B cell (primary cell): ENCODE measurements at regions not wholly inside any gene's neighbourhood (a gene's known extent, or its start where the extent isn't known, plus 50 kb on each side); places are given as distances from the start of the nearest gene placed in this dataset.

Experiments used
- ATAC-seq: fragments of 200-7000 bp; cut with Tn5 transposase; one replicate; pipeline ENCODE4 v1.10.0; 2021; ENCODE audit warnings: low read depth, mild to moderate bottlenecking, moderate number of reproducible peaks, moderate library complexity
- CTCF ChIA-PET: fragments of 350-600 bp; sonication (Branson Sonifier 250); formaldehyde crosslinking; loops from one replicate; lab custom pipeline; 2021; ENCODE audit warnings: antibody characterized with exemption, inconsistent platforms; lab: Charles Lee
- POLR2A ChIA-PET: fragments of 350-600 bp; sonication (Branson Sonifier 250); formaldehyde crosslinking; loops from one replicate; lab custom pipeline; 2021; ENCODE audit warnings: antibody characterized with exemption; lab: Charles Lee
- DNase-seq: peaks from one replicate; pipeline ENCODE4 v3.0.0; 2013
- H2AFZ ChIP-seq: 2 replicates; pipeline ENCODE4 v1.6.1; 2012; ENCODE audit warnings: mild to moderate bottlenecking, low read depth, low read length; ENCODE audit not compliant: insufficient read depth, poor library complexity, severe bottlenecking
- H3K27ac ChIP-seq, 2 donors: 1 replicate in 1 of 2; 2 replicates in 1 of 2; pipeline ENCODE4 v1.5.1; 2012 to 2013; ENCODE audit warnings: low read length in 2 of 2, mild to moderate bottlenecking in 2 of 2, moderate library complexity in 1 of 2
- H3K27me3 ChIP-seq, 4 experiments: fragments of 200-600 bp in 1 of 4; sonication (generic) in 1 of 4; replicated peaks in 1 of 4; 1 replicate in 2 of 4; 2 replicates in 2 of 4; pipeline versions ENCODE4 v1.6.1 to v1.7.0; 2013 to 2016; ENCODE audit warnings: low read length in 3 of 4, mild to moderate bottlenecking in 2 of 4, mixed read lengths in 1 of 4, moderate library complexity in 1 of 4; ENCODE audit not compliant: insufficient read depth in 4 of 4, control insufficient read depth in 3 of 4; ENCODE audit errors: control extremely low read depth in 1 of 4
- H3K36me3 ChIP-seq, 2 experiments: replicated peaks in 1 of 2; 1 replicate in 1 of 2; 2 replicates in 1 of 2; pipeline versions ENCODE4 v1.6.1 to v1.7.1; 2013; ENCODE audit warnings: low read length in 1 of 2; ENCODE audit not compliant: insufficient read depth in 2 of 2, control insufficient read depth in 1 of 2; ENCODE audit errors: control extremely low read depth in 1 of 2, extremely low read depth in 1 of 2
- H3K4me1 ChIP-seq, 2 donors: fragments of 200-600 bp in 1 of 2; sonication (generic) in 1 of 2; 1 replicate in 1 of 2; 2 replicates in 1 of 2; pipeline versions ENCODE4 v1.5.1 to v1.6.1; 2013 to 2017; ENCODE audit warnings: low read length in 2 of 2; ENCODE audit not compliant: control insufficient read depth in 2 of 2, insufficient read depth in 2 of 2
- H3K4me2 ChIP-seq: replicated peaks from 2 replicates; pipeline ENCODE3; 2012; ENCODE audit warnings: mild to moderate bottlenecking, low read depth, low read length; ENCODE audit not compliant: poor library complexity, severe bottlenecking
- H3K4me3 ChIP-seq, 5 experiments: fragments of 200-600 bp in 1 of 5; sonication (generic) in 1 of 5; 1 replicate in 3 of 5; 2 replicates in 2 of 5; pipeline versions ENCODE4 v1.5.1 to v1.7.0; 2011 to 2016; ENCODE audit warnings: low read length in 4 of 5, mild to moderate bottlenecking in 4 of 5, low read depth in 2 of 5, control low read depth in 1 of 5, moderate library complexity in 1 of 5; ENCODE audit not compliant: insufficient read depth in 1 of 5; ENCODE audit errors: control extremely low read depth in 1 of 5, extremely low read depth in 1 of 5
- H3K79me2 ChIP-seq: fragments of 200-600 bp; sonication (generic); one replicate; pipeline ENCODE4 v1.6.0; 2016; ENCODE audit warnings: low read length; ENCODE audit not compliant: control insufficient read depth, insufficient read depth
- H3K9ac ChIP-seq: fragments of 200-600 bp; sonication (generic); 2 replicates; pipeline ENCODE4 v1.6.1; 2017; ENCODE audit warnings: mild to moderate bottlenecking, low read length, moderate library complexity
- H3K9me3 ChIP-seq, 3 donors: one replicate each; pipeline versions ENCODE4 v1.6.1 to v1.7.1; 2013; ENCODE audit warnings: low read length in 2 of 3; ENCODE audit not compliant: control insufficient read depth in 2 of 3, insufficient read depth in 1 of 3; ENCODE audit errors: control extremely low read depth in 1 of 3
- H4K20me1 ChIP-seq: 2 replicates; pipeline ENCODE4 v1.6.0; 2012; ENCODE audit warnings: mild to moderate bottlenecking, low read length; ENCODE audit not compliant: insufficient read depth, control insufficient read depth, poor library complexity, severe bottlenecking
- H3K27ac Mint-ChIP-seq: one replicate; pipeline ENCODE4 v1.8.0; 2021; ENCODE audit warnings: mixed read lengths
- H3K27me3 Mint-ChIP-seq: one replicate; pipeline ENCODE4 v1.8.0; 2021; ENCODE audit warnings: mixed read lengths
- H3K4me1 Mint-ChIP-seq: one replicate; pipeline ENCODE4 v1.8.0; 2021; ENCODE audit warnings: mixed read lengths
- H3K4me3 Mint-ChIP-seq: one replicate; pipeline ENCODE4 v1.8.0; 2021; ENCODE audit warnings: mixed read lengths
- H3K9me3 Mint-ChIP-seq: one replicate; pipeline ENCODE4 v1.8.0; 2022; ENCODE audit warnings: mixed read lengths; ENCODE audit not compliant: insufficient read depth
- EZH2 ChIP-seq: IDR thresholded peaks from 2 replicates; pipeline ENCODE4 v1.6.1; 2012; ENCODE audit warnings: borderline replicate concordance, low read depth, mild to moderate bottlenecking, moderate library complexity, low read length; ENCODE audit not compliant: insufficient read depth, poor library complexity, severe bottlenecking
- WGBS: methylation state at CpG from one replicate; pipeline ENCODE4 v1.1.5; 2013; ENCODE audit warnings: missing lambda C conversion rate; ENCODE audit not compliant: insufficient coverage; 5-methylcytosine and 5-hydroxymethylcytosine counted together
- intact Hi-C: fragments of 100-400 bp; cut with micrococcal nuclease; formaldehyde crosslinking; loops from one replicate; pipeline ENCODE4 v1.10.0; 2022
- TF ChIP-seq, protein P1 (sequence below): fragments of 200-600 bp; IDR thresholded peaks from one replicate; pipeline ENCODE4 v1.8.0; 2022; ENCODE audit warnings: antibody characterized with exemption, mild to moderate bottlenecking

DNA sequence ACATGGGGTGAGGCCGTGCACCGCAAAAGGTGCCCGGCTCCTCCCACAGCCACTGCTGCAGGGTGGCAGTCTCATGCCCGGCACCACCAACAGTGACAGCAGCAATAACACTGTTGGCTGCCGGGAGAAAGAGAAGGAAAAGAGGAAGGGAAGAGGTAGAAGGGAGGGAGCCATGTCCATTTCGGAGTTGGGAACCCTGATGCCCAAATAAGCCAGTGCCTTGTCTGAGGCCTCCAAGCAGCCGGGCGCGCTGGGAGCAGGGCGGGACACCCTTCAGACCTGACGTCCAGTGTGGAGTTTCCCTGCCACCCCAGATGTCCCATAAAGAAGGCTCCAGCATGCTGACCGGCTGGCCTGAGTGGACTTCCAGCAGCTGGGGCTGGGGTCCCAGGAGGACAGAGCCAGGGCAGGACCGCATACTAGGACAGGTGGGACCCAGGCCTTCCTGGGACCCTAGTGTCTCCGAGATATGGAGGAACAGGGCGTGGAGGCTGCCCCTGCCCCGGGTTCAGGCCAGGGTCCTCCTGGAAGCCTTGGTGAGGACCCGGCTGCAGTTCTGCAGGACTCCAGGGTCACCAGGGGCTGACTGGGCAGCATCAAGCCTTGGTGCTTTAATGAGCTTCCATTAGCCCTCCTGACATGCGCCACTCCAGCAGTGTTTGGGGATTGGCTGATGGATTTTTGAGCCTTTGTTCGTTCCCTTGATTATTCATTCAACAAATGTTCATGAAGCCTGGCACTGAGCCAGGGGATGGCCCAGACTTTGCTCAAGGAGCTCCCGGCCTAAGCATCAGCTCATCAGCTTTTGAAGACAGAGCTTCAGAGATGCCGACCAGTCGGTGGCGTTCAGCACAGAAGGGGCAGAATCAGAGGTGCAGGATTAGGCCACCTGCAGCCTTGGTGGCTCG, 223.6 kb upstream of the CIBAR2 start:
- H3K4me3 ChIP-seq: no peak overlapping the region
- peaks cover 0 to 4% (median 0%) of the 10 kb centered on the region in 3 donors for H3K9me3 ChIP-seq
- H3K4me3 Mint-ChIP-seq: peak overlapping the region; percentile 78
- H3K9me3 Mint-ChIP-seq: no peaks in the 10 kb centered on the region
- H3K27ac ChIP-seq: no peak overlapping the region
- H3K4me1 ChIP-seq: peaks cover 11 to 14% of the 10 kb centered on the region in 2 donors
- peak overlapping the region; percentile 71 for H2AFZ ChIP-seq
- ChIA-PET POLR2A (no interaction called here), CTCF (no interaction called here)
- no peaks in the 10 kb centered on the region for H3K36me3 ChIP-seq
- TF ChIP-seq EZH2: no peak
- TF ChIP-seq, protein P1, sequence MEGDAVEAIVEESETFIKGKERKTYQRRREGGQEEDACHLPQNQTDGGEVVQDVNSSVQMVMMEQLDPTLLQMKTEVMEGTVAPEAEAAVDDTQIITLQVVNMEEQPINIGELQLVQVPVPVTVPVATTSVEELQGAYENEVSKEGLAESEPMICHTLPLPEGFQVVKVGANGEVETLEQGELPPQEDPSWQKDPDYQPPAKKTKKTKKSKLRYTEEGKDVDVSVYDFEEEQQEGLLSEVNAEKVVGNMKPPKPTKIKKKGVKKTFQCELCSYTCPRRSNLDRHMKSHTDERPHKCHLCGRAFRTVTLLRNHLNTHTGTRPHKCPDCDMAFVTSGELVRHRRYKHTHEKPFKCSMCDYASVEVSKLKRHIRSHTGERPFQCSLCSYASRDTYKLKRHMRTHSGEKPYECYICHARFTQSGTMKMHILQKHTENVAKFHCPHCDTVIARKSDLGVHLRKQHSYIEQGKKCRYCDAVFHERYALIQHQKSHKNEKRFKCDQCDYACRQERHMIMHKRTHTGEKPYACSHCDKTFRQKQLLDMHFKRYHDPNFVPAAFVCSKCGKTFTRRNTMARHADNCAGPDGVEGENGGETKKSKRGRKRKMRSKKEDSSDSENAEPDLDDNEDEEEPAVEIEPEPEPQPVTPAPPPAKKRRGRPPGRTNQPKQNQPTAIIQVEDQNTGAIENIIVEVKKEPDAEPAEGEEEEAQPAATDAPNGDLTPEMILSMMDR: no peak
- ATAC-seq (no peak), DNase-seq (no peak)
- intact Hi-C loops: no loop called here
- no peaks in the 10 kb centered on the region for H4K20me1 ChIP-seq
- no peaks in the 10 kb centered on the region for H3K79me2 ChIP-seq
- peak overlapping the region; percentile 80 for H3K4me2 ChIP-seq
- peaks cover 0 to 41% (median 11%) of the 10 kb centered on the region in 4 experiments for H3K27me3 ChIP-seq
- H3K4me1 Mint-ChIP-seq: peaks cover 11% of the 10 kb centered on the region
- peaks cover 49% of the 10 kb centered on the region for H3K27me3 Mint-ChIP-seq
- H3K27ac Mint-ChIP-seq: peak overlapping the region; percentile 53
- H3K9ac ChIP-seq: peak overlapping the region; percentile 30
- 79% methylated on average over 23 of the region's 24 CpGs for WGBS
